OCI-LY7 (cell line): ENCODE measurements at regions not wholly inside any gene's neighbourhood (a gene's known extent, or its start where the extent isn't known, plus 50 kb on each side); places are given as distances from the start of the nearest gene placed in this dataset.

ENCODE experiments used
- CTCF ChIP-seq: fragments of 200-600 bp; sonication (generic); conservative IDR thresholded peaks from 2 replicates; pipeline ENCODE4 v1.5.1; 2014; ENCODE audit warnings: mild to moderate bottlenecking, antibody characterized with exemption, low read length, moderate library complexity, mixed read lengths
- EZH2phosphoT487 ChIP-seq: fragments of 200-600 bp; sonication (generic); IDR thresholded peaks from 2 replicates; pipeline ENCODE4 v1.6.1; 2018; ENCODE audit warnings: low read depth, borderline replicate concordance, mild to moderate bottlenecking, mixed run types, antibody characterized with exemption, low read length, moderate library complexity, mixed read lengths

GRCh38 chr10:44743535-44743934, 167.6 kb upstream of the TMEM72 start:
- TF ChIP-seq CTCF (no peak), EZH2phosphoT487 (no peak)
